Mesenteric fat pad (tissue), 1 donor: ENCODE measurements at regions not wholly inside any gene's neighbourhood (a gene's known extent, or its start where the extent isn't known, plus 50 kb on each side); places are given as distances from the start of the nearest gene placed in this dataset.

Source experiments
- DNase-seq: peaks from one replicate; pipeline ENCODE4 v3.0.0-alpha.2; 2020; ENCODE audit warnings: low spot score
- donor health status: DM: yes; HTN: yes; CAD: no.

DNA sequence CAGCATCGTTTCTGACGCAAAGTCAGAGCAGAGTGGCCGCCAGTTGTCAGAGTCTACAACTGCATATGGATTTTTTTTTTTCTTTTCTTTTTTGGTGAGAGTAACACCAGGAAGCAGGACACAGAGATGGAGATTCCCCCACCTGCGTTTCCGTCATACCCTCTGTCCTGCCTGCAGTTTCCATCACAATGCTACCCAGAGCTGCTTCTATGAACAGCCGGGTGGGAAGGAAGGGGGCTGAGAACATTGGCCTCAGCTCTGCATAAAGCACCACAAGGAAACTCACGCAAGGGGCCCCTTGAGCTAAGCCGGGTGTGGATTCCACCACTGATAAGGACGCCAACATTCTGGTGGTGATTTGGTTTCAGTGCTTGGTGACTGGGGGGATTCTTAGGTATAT is 183.5 kb upstream of the AFDN start:
- no peak for DNase-seq

DNA sequence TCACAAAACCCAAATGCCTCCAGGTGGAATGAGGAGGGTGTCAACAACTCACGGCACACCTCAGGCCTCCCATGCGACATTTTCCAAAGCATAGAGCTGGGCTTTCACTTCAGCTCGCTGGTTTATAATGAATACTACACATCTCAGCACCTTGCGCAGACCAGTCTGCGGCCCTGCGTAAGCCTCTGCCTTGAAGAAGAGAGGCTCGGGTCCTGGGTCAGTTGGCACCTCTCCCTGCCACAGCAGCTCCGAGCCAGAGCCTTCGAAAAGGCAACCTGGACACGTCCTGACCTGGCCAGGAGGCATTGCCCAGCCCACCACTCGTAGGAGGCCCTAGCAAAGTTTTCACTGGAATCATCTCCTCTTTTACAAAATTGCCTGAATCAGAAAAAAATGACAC is 183.0 kb upstream of the AFDN start:
- no peak for DNase-seq

DNA sequence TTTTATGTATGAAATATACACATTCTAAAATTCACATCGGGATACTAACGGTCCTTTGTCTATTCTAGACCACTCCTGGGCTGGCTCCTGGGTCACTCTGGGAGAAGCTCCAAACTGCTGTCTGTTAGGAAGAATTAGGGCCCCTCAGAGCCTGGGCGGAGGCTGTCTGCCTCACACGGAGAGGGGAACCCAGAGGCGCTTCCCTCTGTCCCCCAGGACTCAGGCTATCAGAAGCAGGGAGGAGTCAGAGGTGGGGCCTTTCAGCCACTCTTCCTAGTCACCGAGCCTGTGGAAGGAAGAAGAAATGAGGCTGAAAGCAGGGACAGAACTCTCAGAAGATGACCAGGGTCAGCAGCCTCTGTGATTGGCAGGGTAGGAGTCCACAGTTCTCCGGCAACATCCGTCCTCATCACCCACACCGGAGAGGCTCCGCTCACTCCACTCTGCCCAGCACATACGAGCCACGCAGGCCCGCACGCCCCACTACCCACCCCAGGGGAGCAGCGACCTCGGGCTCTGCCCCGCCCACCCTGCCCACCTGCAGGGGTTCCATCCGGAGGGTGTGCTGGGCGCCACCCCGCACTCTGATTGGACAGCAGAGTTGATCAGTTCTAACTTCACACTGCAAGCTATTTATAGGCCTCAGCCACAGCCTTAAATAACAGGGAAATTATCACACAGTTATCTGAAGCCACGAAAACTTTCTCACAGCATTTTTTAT is 182.1 kb upstream of the AFDN start:
- no peak for DNase-seq

GRCh38 chr6:167645368-167645767 is 181.3 kb upstream of the AFDN start:
- DNase-seq = no peak

- DNase-seq = no peak
These were observed 179.4 kb upstream of the AFDN start for GRCh38 chr6:167647306-167647705.

GRCh38 chr6:167647737-167648470 is 178.8 kb upstream of the AFDN start:
- DNase-seq = no peak

GRCh38 chr6:167648501-167649278 is 178.0 kb upstream of the AFDN start:
- no peak for DNase-seq

DNA sequence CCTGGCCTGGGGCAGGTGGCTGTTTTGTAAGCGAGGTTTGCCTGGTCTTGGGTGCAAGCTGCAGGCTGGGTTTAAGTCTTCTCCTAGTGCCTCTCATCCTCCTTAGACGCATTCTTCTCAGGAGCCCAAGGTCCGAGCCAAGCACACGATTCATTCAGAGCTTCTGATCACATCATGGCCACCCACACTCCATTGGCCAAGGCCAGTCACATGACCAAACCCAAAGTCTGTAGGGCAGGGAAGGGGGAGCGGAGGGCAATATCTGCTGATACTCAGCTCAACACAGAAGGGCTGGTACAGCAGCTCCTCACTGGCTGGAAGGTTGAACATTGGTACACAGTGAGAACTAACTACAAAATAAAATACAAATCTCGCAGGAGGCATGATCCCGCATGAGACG is 177.2 kb upstream of the AFDN start:
- DNase-seq = no peak

- no peak for DNase-seq
These were observed 175.9 kb upstream of the AFDN start for GRCh38 chr6:167650730-167651317.

DNA sequence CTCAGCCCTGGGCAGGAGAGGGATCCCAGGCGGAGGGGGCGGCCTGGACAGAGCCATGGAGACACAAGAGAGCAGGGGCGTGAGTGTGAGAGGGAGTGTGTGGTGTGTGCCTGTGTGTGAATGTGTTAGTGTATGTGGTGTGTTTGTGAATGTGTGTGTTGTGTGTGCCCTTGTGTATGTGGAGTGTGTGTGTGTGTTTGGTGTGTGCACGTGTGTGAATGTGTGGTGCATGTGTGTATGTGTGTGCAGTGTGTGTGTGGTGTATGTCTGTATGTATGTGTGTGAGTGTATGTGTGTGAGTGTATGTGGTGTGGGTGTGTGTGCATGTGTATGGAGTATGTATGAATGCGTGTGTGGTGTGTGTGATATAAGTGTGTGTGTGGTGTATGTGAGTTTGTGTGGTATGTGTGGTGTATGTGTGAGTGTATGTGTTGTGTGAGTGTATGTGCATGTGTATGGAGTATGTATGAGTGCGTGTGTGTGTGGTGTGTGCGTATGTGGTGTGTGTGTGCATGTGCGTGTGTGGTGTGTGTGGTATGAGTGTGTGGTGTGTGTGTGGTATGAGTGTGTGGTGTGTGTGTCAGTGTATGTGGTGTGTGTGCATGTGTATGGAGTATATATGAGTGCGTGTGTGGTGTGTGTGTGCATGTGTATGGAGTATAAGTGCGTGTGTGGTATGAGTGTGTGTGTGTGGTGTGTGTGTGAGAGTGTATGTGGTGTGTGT is 175.2 kb upstream of the AFDN start:
- no peak for DNase-seq

- no peak for DNase-seq
These were observed 174.5 kb upstream of the AFDN start for GRCh38 chr6:167652042-167652700.

GRCh38 chr6:167652701-167653095 is 174.0 kb upstream of the AFDN start:
- DNase-seq = no peak

- no peak for DNase-seq
These were observed 173.2 kb upstream of the AFDN start for GRCh38 chr6:167653561-167653960.

GRCh38 chr6:167654389-167654788 is 172.3 kb upstream of the AFDN start:
- DNase-seq = no peak

DNA sequence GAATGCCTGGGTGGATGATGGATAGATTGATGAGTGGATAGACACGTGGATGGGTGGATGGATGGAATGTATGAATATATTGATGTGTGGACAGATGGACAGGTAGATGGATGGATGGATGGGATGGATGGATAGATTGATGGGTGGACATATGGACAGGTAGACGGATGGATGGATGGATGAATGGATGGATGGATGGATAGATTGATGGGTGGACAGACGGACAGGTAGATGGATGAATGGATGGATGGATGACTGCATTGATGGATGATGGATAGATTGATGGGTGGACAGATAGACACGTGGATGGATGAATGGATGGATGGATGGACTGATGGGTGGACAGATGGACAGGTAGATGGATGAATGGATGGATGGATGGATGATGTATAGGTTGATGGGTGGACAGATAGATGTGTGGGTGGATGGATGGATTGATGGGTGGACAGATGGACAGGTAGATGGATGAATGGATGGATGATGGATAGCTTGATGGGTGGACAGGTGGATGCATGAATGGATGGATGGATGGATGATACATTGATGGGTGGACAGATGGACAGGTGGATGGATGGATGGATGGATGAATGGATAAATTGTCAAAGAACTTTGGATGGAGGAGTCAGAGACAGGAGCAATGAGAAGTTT is 171.4 kb upstream of the AFDN start:
- DNase-seq = no peak

GRCh38 chr6:167658106-167658505 is 168.6 kb upstream of the AFDN start:
- no peak for DNase-seq

DNA sequence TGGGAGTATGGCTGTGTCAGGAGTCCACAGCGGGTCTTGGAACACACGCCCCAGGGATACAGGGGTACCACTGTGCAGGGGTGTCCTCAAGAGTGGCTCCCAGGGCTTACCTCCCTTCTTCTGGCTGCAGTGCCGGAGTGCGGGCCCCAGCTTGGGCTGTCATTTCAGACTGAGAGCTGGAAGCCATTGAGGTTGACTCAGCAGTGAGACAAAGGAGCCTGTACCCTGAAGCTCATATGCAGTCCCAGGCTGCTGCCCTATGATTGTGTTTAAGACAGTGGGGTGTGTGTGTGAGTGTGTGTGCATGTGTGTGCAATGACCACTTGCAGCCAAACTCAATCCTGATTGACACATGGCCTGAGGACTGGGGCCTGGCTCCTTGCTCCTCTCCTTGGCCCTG is 167.7 kb upstream of the AFDN start:
- DNase-seq = no peak

- no peak for DNase-seq
These were observed 166.3 kb upstream of the AFDN start for GRCh38 chr6:167660424-167660823.

DNA sequence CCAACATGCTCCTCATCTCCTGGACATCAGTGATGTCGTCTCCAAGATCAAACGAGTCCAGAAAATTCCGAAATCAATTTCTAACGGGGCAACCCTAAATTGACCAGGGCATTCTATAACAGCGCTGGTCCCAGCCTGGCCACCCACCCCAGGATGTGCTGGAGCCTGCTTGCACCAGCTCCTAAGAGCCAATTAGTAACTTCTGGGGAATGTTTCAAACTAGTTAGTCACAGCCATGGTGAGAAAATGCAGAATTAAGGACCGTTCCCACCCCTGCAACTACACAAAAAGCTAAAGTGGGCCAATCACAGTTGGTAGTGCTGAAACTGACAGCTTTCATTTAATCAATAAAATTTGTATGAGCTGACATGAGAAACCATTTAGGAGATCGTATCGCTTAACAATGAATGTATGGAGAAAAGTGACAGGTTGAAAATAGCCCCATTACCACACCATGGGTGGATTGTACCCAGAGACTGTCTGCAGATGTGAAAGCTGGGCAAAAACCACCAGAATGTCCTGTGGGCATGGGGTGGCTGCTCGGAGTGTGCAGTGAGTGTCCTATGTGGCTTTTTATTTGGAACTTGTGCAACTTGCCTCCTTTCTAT is 165.7 kb upstream of the AFDN start:
- no peak for DNase-seq
